ENCODE measurements at regions not wholly inside any gene's neighbourhood (a gene's known extent, or its start where the extent isn't known, plus 50 kb on each side); places are given as distances from the start of the nearest gene placed in this dataset.

- Histone ChIP-seq H3K27ac (no peak overlapping the region), H3K4me3 (ENCODE audit: low read depth, low read length) (no peak overlapping the region), H3K36me3 (replicated peaks) (no peaks in the 10 kb centered on the region), H3K27me3 (replicated peaks) (no peaks in the 10 kb centered on the region)
- TF ChIP-seq, protein P1, sequence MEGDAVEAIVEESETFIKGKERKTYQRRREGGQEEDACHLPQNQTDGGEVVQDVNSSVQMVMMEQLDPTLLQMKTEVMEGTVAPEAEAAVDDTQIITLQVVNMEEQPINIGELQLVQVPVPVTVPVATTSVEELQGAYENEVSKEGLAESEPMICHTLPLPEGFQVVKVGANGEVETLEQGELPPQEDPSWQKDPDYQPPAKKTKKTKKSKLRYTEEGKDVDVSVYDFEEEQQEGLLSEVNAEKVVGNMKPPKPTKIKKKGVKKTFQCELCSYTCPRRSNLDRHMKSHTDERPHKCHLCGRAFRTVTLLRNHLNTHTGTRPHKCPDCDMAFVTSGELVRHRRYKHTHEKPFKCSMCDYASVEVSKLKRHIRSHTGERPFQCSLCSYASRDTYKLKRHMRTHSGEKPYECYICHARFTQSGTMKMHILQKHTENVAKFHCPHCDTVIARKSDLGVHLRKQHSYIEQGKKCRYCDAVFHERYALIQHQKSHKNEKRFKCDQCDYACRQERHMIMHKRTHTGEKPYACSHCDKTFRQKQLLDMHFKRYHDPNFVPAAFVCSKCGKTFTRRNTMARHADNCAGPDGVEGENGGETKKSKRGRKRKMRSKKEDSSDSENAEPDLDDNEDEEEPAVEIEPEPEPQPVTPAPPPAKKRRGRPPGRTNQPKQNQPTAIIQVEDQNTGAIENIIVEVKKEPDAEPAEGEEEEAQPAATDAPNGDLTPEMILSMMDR (IDR thresholded peaks at IDR 0.05; ENCODE audit: low read depth, low read length, missing control alignments) = no peak
- no peak for DNase-seq
- in situ Hi-C loops (cut with HindIII; ENCODE audit: low pct_ligation_motif_present, low sequenced_read_pairs) = no loop called here
Observed at GRCh38 chr3:76111808-76112207, 326.5 kb upstream of the ZNF717 start.

DNA sequence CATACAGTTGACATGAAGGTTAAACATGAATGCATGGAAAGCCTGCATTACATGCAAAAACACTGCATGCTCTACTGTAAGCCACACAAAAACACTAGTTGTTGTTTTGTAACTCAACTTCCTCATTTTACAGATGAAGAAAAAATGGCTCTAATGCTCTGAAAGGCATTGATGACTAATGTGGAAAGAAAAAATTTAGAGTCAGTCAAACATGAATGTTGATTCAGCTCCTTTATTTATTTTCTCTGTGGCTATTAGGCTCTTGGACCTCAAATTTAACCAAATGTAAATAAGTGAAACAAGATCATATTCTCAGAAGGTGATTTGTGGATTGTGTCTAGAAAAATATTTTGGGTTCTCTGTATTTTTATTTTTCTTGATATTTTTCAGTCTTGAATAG lies 336.7 kb upstream of the ZNF717 start:
- Histone ChIP-seq H3K27ac (no peak overlapping the region), H3K36me3 (replicated peaks) (no peaks in the 10 kb centered on the region), H3K27me3 (replicated peaks) (no peaks in the 10 kb centered on the region), H3K4me3 (ENCODE audit: low read depth, low read length) (no peak overlapping the region)
- TF ChIP-seq, protein P1 (IDR thresholded peaks at IDR 0.05; ENCODE audit: low read depth, low read length, missing control alignments) = no peak
- in situ Hi-C loops (cut with HindIII; ENCODE audit: low pct_ligation_motif_present, low sequenced_read_pairs) = no loop called here
- DNase-seq = no peak

DNA sequence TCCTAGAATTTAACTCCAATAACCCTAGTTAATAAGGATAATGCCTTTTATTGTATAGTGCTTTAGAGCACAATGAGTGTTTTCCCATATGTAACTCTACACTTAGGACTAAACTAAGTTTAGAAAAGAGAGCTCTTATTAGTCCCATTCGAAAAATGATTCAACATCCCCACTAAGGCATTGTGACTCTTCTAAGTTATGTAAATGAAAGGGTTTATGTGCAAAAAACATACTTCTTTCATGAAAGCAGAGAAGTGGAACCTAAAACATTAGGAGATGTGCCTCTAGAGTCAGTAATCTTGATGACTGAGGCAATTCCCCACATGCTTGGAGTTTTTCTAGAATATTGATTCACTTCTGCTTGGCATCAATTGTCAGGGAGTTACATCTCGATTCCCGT lies 344.1 kb upstream of the ZNF717 start:
- no peaks in the 10 kb centered on the region for H3K27me3 ChIP-seq (replicated peaks)
- DNase-seq = no peak
- no peak overlapping the region for H3K4me3 ChIP-seq (ENCODE audit: low read depth, low read length)
- no peak overlapping the region for H3K27ac ChIP-seq
- in situ Hi-C loops (cut with HindIII; ENCODE audit: low pct_ligation_motif_present, low sequenced_read_pairs) = no loop called here
- TF ChIP-seq, protein P1 (IDR thresholded peaks at IDR 0.05; ENCODE audit: low read depth, low read length, missing control alignments) = no peak
- no peaks in the 10 kb centered on the region for H3K36me3 ChIP-seq (replicated peaks)

GRCh38 chr3:76131396-76132153 lies 346.2 kb upstream of the ZNF717 start:
- TF ChIP-seq, protein P1 (IDR thresholded peaks at IDR 0.05; ENCODE audit: low read depth, low read length, missing control alignments) = no peak
- Histone ChIP-seq H3K4me3 (ENCODE audit: low read depth, low read length) (no peak overlapping the region), H3K27me3 (replicated peaks) (no peaks in the 10 kb centered on the region), H3K27ac (peak overlapping the region; percentile 38), H3K36me3 (replicated peaks) (no peaks in the 10 kb centered on the region)
- DNase-seq = peak; percentile 76
- in situ Hi-C loops (cut with HindIII; ENCODE audit: low pct_ligation_motif_present, low sequenced_read_pairs) = no loop called here

- Histone ChIP-seq H3K27me3 (replicated peaks) (no peaks in the 10 kb centered on the region), H3K27ac (peak overlapping the region; percentile 16), H3K4me3 (ENCODE audit: low read depth, low read length) (no peak overlapping the region), H3K36me3 (replicated peaks) (no peaks in the 10 kb centered on the region)
- in situ Hi-C loops (cut with HindIII; ENCODE audit: low pct_ligation_motif_present, low sequenced_read_pairs) = no loop called here
- DNase-seq = no peak
- TF ChIP-seq, protein P1 (IDR thresholded peaks at IDR 0.05; ENCODE audit: low read depth, low read length, missing control alignments) = no peak
Observed at GRCh38 chr3:76132154-76132470, 346.8 kb upstream of the ZNF717 start.

GRCh38 chr3:76134166-76134565 lies 348.8 kb upstream of the ZNF717 start:
- Histone ChIP-seq H3K27ac (no peak overlapping the region), H3K27me3 (replicated peaks) (no peaks in the 10 kb centered on the region), H3K4me3 (ENCODE audit: low read depth, low read length) (no peak overlapping the region), H3K36me3 (replicated peaks) (no peaks in the 10 kb centered on the region)
- in situ Hi-C loops (cut with HindIII; ENCODE audit: low pct_ligation_motif_present, low sequenced_read_pairs) = no loop called here
- TF ChIP-seq, protein P1 (IDR thresholded peaks at IDR 0.05; ENCODE audit: low read depth, low read length, missing control alignments) = no peak
- DNase-seq = peak; percentile 64

All from brain microvascular endothelial cell (primary cell).